SK-N-SH treated with all-trans-retinoic acid at 6 μM for 48 hours (cell line): ENCODE measurements at regions not wholly inside any gene's neighbourhood (a gene's known extent, or its start where the extent isn't known, plus 50 kb on each side); places are given as distances from the start of the nearest gene placed in this dataset.

ENCODE experiments used
- BACH2 ChIP-seq: fragments of 250-450 bp; sonication (Bioruptor Pico); IDR thresholded peaks from 2 replicates; pipeline ENCODE4 v1.9.0; 2021; ENCODE audit warnings: mild to moderate bottlenecking, borderline replicate concordance
- CREB5 ChIP-seq: fragments of 250-450 bp; sonication (Bioruptor Pico); IDR thresholded peaks from 2 replicates; pipeline ENCODE4 v1.5.1; 2020; ENCODE audit warnings: low read depth, mild to moderate bottlenecking, moderate library complexity
- CSRNP3 ChIP-seq: fragments of 250-450 bp; sonication (Bioruptor Pico); IDR thresholded peaks from 2 replicates; pipeline ENCODE4 v1.5.1; 2021; ENCODE audit warnings: mild to moderate bottlenecking, moderate library complexity
- ESRRG ChIP-seq: fragments of 250-450 bp; sonication (Bioruptor Pico); IDR thresholded peaks from 2 replicates; pipeline ENCODE4 v1.6.1; 2021; ENCODE audit warnings: mild to moderate bottlenecking
- RARB ChIP-seq: fragments of 250-450 bp; sonication (Bioruptor Pico); IDR thresholded peaks from 2 replicates; pipeline ENCODE4 v1.8.0; 2021; ENCODE audit warnings: mild to moderate bottlenecking, moderate library complexity
- SNAI2 ChIP-seq: fragments of 250-450 bp; sonication (Bioruptor Pico); IDR thresholded peaks from 2 replicates; pipeline ENCODE4 v1.5.0; 2020; ENCODE audit warnings: mild to moderate bottlenecking, moderate library complexity
- TCF4 ChIP-seq: fragments of 250-450 bp; sonication (Bioruptor Pico); IDR thresholded peaks from 2 replicates; pipeline ENCODE4 v1.8.0; 2021; ENCODE audit warnings: mild to moderate bottlenecking, moderate library complexity, borderline replicate concordance
- TOX ChIP-seq: fragments of 250-450 bp; sonication (Bioruptor Pico); IDR thresholded peaks from 2 replicates; pipeline ENCODE4 v1.8.0; 2021; ENCODE audit warnings: mild to moderate bottlenecking, moderate library complexity, borderline replicate concordance
- TSHZ2 ChIP-seq: fragments of 250-450 bp; sonication (Bioruptor Pico); IDR thresholded peaks from 2 replicates; pipeline ENCODE4 v1.5.0; 2020; ENCODE audit warnings: mild to moderate bottlenecking, moderate library complexity
- ZFP3 ChIP-seq: fragments of 250-450 bp; sonication (Bioruptor Pico); IDR thresholded peaks from 2 replicates; pipeline ENCODE4 v1.5.0; 2020; ENCODE audit warnings: mild to moderate bottlenecking, moderate library complexity
- ZFP30 ChIP-seq: fragments of 450-650 bp; formaldehyde crosslinking; IDR thresholded peaks from 2 replicates; pipeline ENCODE4 v1.5.0; 2022; ENCODE audit warnings: mild to moderate bottlenecking, moderate library complexity
- ZNF565 ChIP-seq: fragments of 450-650 bp; formaldehyde crosslinking; conservative IDR thresholded peaks from 2 replicates; pipeline ENCODE4 v1.5.0; 2020; ENCODE audit warnings: low read depth, mild to moderate bottlenecking, moderate library complexity
- ZNF70 ChIP-seq: fragments of 450-650 bp; formaldehyde crosslinking; IDR thresholded peaks from 2 replicates; pipeline ENCODE4 v1.5.0; 2020; ENCODE audit warnings: mild to moderate bottlenecking, moderate library complexity

GRCh38 chr17:20775331-20775730 lies 195.8 kb downstream of the CDRT15L2 start:
- TF ChIP-seq TOX (CRISPR knock-in tag) (no peak), CSRNP3 (CRISPR knock-in tag) (no peak), ESRRG (CRISPR knock-in tag) (no peak), SNAI2 (CRISPR knock-in tag) (no peak), RARB (no peak), ZFP3 (CRISPR knock-in tag) (no peak), CREB5 (CRISPR knock-in tag) (no peak), BACH2 (CRISPR knock-in tag) (no peak), TCF4 (CRISPR knock-in tag) (no peak), ZNF70 (CRISPR knock-in tag) (no peak), TSHZ2 (CRISPR knock-in tag) (no peak), ZNF565 (no peak), ZFP30 (CRISPR knock-in tag) (no peak)
